OCI-LY1 (cell line): ENCODE measurements at regions not wholly inside any gene's neighbourhood (a gene's known extent, or its start where the extent isn't known, plus 50 kb on each side); places are given as distances from the start of the nearest gene placed in this dataset.
"Not testable (repeated sequence)": the region's sequence is repeated elsewhere in the genome, so short reads cannot be mapped to it uniquely, and the experiment has no call there.

Source experiments
- H2AFZ ChIP-seq: fragments of 200-600 bp; sonication (generic), shearing (Covaris generic); 2 replicates; pipeline ENCODE4 v1.6.0; 2014; ENCODE audit warnings: antibody characterized with exemption, mild to moderate bottlenecking, low read length
- H3F3A ChIP-seq: fragments of 200-600 bp; sonication (generic), shearing (Covaris generic); 2 replicates; pipeline ENCODE4 v1.6.0; 2014; ENCODE audit warnings: mild to moderate bottlenecking, antibody characterized with exemption, low read length, moderate library complexity; ENCODE audit not compliant: insufficient read depth
- H3K27ac ChIP-seq: fragments of 200-600 bp; sonication (generic); 2 replicates; pipeline ENCODE4 v1.5.1; 2014; ENCODE audit warnings: low read length, mixed run types, mild to moderate bottlenecking, low read depth; ENCODE audit not compliant: poor library complexity, severe bottlenecking
- H3K27me3 ChIP-seq: fragments of 200-600 bp; sonication (generic); 2 replicates; pipeline ENCODE4 v1.6.0; 2014; ENCODE audit warnings: antibody characterized with exemption, mild to moderate bottlenecking, low read length, moderate library complexity; ENCODE audit not compliant: insufficient read depth
- H3K36me3 ChIP-seq: fragments of 200-600 bp; sonication (generic); 2 replicates; pipeline ENCODE4 v1.6.1; 2014; ENCODE audit warnings: mild to moderate bottlenecking, antibody characterized with exemption, low read length, moderate library complexity, mixed read lengths; ENCODE audit not compliant: insufficient read depth
- H3K4me1 ChIP-seq: fragments of 200-600 bp; sonication (generic); 2 replicates; pipeline ENCODE4 v1.5.1; 2014; ENCODE audit warnings: mild to moderate bottlenecking, low read length, moderate library complexity; ENCODE audit not compliant: insufficient read depth, severe bottlenecking
- H3K4me2 ChIP-seq: fragments of 200-600 bp; sonication (generic), shearing (Covaris generic); 2 replicates; pipeline ENCODE4 v1.6.1; 2014; ENCODE audit warnings: low read length
- H3K4me3 ChIP-seq: fragments of 200-600 bp; sonication (generic); 2 replicates; pipeline ENCODE4 v1.5.1; 2014; ENCODE audit warnings: low read length, low read depth, mild to moderate bottlenecking, mixed read lengths; ENCODE audit not compliant: poor library complexity, severe bottlenecking
- H3K79me2 ChIP-seq: fragments of 200-600 bp; shearing (Covaris generic); 2 replicates; pipeline ENCODE4 v1.6.1; 2016; ENCODE audit warnings: mixed run types, low read length, mixed read lengths; ENCODE audit not compliant: insufficient read depth
- H3K9ac ChIP-seq: fragments of 200-600 bp; sonication (generic), shearing (Covaris generic); 2 replicates; pipeline ENCODE4 v1.6.1; 2014; ENCODE audit warnings: mild to moderate bottlenecking, low read length, mixed read lengths
- H3K9me2 ChIP-seq: fragments of 200-600 bp; sonication (generic), shearing (Covaris generic); 2 replicates; pipeline ENCODE4 v1.6.1; 2014; ENCODE audit warnings: low read depth, mild to moderate bottlenecking, low read length, mixed read lengths
- H3K9me3 ChIP-seq: fragments of 200-600 bp; shearing (Covaris generic); 2 replicates; pipeline ENCODE4 v1.6.1; 2014; ENCODE audit warnings: low read length, mixed read lengths
- H4K20me1 ChIP-seq: fragments of 200-600 bp; sonication (generic), shearing (Covaris generic); 2 replicates; pipeline ENCODE4 v1.6.0; 2016; ENCODE audit warnings: mild to moderate bottlenecking, low read length; ENCODE audit not compliant: insufficient read depth
- EZH2 ChIP-seq: fragments of 200-600 bp; sonication (generic), shearing (Covaris generic); IDR thresholded peaks from 2 replicates; pipeline ENCODE4 v1.8.0; 2017; ENCODE audit warnings: borderline replicate concordance, mixed run types, mild to moderate bottlenecking, antibody characterized with exemption, low read length, moderate library complexity, mixed read lengths
- TF ChIP-seq, protein P1 (sequence below): fragments of 200-600 bp; sonication (generic), shearing (Covaris generic); IDR thresholded peaks from 2 replicates; pipeline ENCODE4 v1.5.1; 2017; ENCODE audit warnings: mild to moderate bottlenecking, antibody characterized with exemption, low read length, moderate library complexity, mixed read lengths

DNA sequence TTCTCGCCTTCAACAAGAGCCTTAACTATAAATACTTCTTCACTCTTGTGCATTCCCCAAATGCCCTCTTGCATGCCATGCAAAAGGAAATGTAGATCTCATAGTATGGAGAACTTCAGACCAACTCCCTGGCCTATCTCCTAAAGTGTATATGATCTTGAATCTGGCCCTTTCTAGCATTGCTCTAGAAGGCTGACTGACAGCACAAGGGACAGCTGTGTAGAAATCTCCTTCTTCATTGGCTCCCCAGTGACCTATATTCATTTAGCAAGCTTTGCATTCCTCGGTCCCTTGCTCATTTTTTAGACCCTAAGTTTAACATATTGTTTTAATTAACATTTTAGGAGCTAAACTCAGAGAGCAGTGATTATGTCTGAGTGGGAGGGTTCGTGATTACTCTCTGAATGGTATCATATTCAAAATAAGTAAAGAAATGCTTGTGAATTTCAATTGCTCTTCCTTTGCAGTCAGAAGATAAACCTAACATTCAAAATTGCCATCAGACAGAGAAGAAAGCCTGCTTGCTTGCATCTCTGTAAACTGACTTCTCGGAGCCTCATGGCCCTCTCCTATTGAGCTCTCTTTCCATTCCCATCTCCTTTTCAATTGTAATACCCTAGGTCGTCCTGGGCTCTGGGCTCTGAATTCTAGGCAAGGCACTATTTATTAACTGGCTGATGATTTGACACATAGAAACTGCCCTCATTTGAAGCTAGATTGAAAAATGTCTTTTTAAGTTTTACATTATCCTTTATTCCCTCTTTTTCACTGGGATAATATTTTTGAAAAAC is 120.3 kb upstream of the PRKG2 start:
- Histone ChIP-seq H2AFZ (no peak overlapping the region), H3K4me2 (no peak overlapping the region), H3K4me3 (no peak overlapping the region), H3K79me2 (no peaks in the 10 kb centered on the region), H3K4me1 (no peaks in the 10 kb centered on the region), H3K27me3 (no peaks in the 10 kb centered on the region), H3K9me3 (no peaks in the 10 kb centered on the region), H4K20me1 (no peaks in the 10 kb centered on the region), H3K9ac (no peak overlapping the region), H3K36me3 (no peaks in the 10 kb centered on the region), H3K9me2 (no peaks in the 10 kb centered on the region), H3K27ac (no peak overlapping the region), H3F3A (no peaks in the 10 kb centered on the region)
- TF ChIP-seq, protein P1, sequence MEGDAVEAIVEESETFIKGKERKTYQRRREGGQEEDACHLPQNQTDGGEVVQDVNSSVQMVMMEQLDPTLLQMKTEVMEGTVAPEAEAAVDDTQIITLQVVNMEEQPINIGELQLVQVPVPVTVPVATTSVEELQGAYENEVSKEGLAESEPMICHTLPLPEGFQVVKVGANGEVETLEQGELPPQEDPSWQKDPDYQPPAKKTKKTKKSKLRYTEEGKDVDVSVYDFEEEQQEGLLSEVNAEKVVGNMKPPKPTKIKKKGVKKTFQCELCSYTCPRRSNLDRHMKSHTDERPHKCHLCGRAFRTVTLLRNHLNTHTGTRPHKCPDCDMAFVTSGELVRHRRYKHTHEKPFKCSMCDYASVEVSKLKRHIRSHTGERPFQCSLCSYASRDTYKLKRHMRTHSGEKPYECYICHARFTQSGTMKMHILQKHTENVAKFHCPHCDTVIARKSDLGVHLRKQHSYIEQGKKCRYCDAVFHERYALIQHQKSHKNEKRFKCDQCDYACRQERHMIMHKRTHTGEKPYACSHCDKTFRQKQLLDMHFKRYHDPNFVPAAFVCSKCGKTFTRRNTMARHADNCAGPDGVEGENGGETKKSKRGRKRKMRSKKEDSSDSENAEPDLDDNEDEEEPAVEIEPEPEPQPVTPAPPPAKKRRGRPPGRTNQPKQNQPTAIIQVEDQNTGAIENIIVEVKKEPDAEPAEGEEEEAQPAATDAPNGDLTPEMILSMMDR = no peak

DNA sequence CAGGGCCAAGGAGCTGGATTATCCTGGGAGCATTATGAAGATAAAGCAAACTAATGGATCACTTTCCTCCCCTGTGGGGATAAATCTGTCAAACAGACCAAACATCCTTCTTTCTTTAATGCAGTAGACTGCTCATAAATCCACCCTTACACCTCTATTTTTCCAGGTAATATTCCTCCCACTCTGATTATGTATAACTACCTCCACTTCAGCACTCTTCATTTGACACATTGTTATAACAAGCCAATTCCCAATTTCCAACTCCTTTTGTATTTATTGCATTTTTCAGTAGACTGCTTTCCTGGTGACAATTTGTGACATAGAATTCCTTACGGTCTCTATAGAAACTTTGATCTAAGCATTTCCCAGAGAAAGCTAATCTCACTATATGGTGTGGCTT is 115.0 kb upstream of the PRKG2 start:
- no peaks in the 10 kb centered on the region for H3K4me1 ChIP-seq
- H3K27me3 ChIP-seq = no peaks in the 10 kb centered on the region
- no peak overlapping the region for H3K4me3 ChIP-seq
- no peak overlapping the region for H3K4me2 ChIP-seq
- no peaks in the 10 kb centered on the region for H3F3A ChIP-seq
- no peaks in the 10 kb centered on the region for H3K9me3 ChIP-seq
- H3K79me2 ChIP-seq = no peaks in the 10 kb centered on the region
- H3K36me3 ChIP-seq = no peaks in the 10 kb centered on the region
- no peak overlapping the region for H3K9ac ChIP-seq
- H4K20me1 ChIP-seq = no peaks in the 10 kb centered on the region
- no peak overlapping the region for H2AFZ ChIP-seq
- TF ChIP-seq, protein P1 = no peak
- TF ChIP-seq EZH2 = no peak
- no peaks in the 10 kb centered on the region for H3K9me2 ChIP-seq
- H3K27ac ChIP-seq = no peak overlapping the region

DNA sequence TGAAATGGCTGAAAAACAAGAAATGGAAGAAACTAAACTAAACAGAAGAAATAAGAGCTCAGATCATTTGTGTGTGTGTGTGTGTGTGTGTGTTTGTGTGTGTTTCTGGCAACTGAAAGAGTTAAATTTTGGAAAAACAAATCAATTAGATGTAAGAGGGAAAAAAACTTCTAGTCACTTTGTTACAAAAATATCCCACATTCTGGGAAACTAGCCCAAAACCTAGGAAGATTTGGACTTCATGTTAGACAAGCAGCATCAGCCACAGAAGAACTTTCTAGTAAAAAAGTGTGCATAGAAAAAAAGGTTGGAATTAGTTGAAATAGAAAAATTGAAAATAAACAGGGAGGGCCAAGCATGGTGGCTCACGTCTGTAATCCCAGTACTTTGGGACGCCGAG is 111.6 kb upstream of the PRKG2 start:
- no peak overlapping the region for H3K4me3 ChIP-seq
- H3F3A ChIP-seq = no peaks in the 10 kb centered on the region
- no peaks in the 10 kb centered on the region for H3K27me3 ChIP-seq
- no peaks in the 10 kb centered on the region for H3K79me2 ChIP-seq
- H3K36me3 ChIP-seq = no peaks in the 10 kb centered on the region
- no peak overlapping the region for H3K27ac ChIP-seq
- no peak overlapping the region for H2AFZ ChIP-seq
- TF ChIP-seq, protein P1 = no peak
- TF ChIP-seq EZH2 = no peak
- H3K9me2 ChIP-seq = no peaks in the 10 kb centered on the region
- H4K20me1 ChIP-seq = no peaks in the 10 kb centered on the region
- H3K4me2 ChIP-seq = no peak overlapping the region
- no peak overlapping the region for H3K9ac ChIP-seq
- no peaks in the 10 kb centered on the region for H3K9me3 ChIP-seq
- H3K4me1 ChIP-seq = no peaks in the 10 kb centered on the region

DNA sequence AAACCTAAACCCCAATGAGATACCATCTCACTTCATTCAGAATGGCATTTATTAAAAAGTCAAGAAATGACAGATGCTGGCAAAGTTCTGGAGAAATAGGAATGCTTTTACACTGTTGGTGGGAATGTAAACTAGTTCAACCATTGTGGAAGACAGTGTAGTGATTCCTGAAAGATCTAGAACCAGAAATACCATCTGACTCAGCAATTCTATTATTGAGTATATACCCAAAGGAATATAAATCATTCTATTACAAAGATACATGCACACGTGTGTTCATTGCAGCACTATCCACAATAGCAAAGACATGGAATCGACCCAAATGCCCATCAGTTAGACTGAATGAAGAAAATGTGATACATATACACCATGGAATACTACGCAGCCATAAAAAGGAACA is 109.6 kb upstream of the PRKG2 start:
- H2AFZ ChIP-seq, H3F3A ChIP-seq, H3K9me3 ChIP-seq, H3K79me2 ChIP-seq, H3K9ac ChIP-seq, H3K27ac ChIP-seq, H3K27me3 ChIP-seq, H3K4me1 ChIP-seq, H3K4me2 ChIP-seq, H3K36me3 ChIP-seq, H3K4me3 ChIP-seq, H4K20me1 ChIP-seq, H3K9me2 ChIP-seq: not testable (repeated sequence)
